GM18873 (cell line): ENCODE measurements at regions not wholly inside any gene's neighbourhood (a gene's known extent, or its start where the extent isn't known, plus 50 kb on each side); places are given as distances from the start of the nearest gene placed in this dataset.

Experiments used
- ATAC-seq: cut with Tn5 transposase; IDR thresholded peaks from one replicate; pipeline ENCODE4 v1.9.1; 2021; ENCODE audit warnings: mild to moderate bottlenecking, moderate library complexity, moderate number of reproducible peaks; ENCODE audit not compliant: unreplicated experiment, low FRiP score

GRCh38 chr5:114311968-114312367 lies 49.9 kb upstream of the KCNN2 start:
- no peak for ATAC-seq
